GM20000 (cell line): ENCODE measurements at regions not wholly inside any gene's neighbourhood (a gene's known extent, or its start where the extent isn't known, plus 50 kb on each side); places are given as distances from the start of the nearest gene placed in this dataset.

ENCODE experiments used
- DNase-seq: peaks from one replicate; pipeline ENCODE4 v3.0.0; 2012; ENCODE audit warnings: low spot score
- CTCF ChIP-seq: IDR thresholded peaks from 2 replicates; pipeline ENCODE4 v1.5.1; 2012; ENCODE audit warnings: mild to moderate bottlenecking, control low read depth; ENCODE audit errors: extremely low read depth, missing control alignments

GRCh38 chr2:74740741-74741431 is 86.8 kb downstream of the SEMA4F start:
- DNase-seq, result no peak
- no peak for TF ChIP-seq CTCF

DNA sequence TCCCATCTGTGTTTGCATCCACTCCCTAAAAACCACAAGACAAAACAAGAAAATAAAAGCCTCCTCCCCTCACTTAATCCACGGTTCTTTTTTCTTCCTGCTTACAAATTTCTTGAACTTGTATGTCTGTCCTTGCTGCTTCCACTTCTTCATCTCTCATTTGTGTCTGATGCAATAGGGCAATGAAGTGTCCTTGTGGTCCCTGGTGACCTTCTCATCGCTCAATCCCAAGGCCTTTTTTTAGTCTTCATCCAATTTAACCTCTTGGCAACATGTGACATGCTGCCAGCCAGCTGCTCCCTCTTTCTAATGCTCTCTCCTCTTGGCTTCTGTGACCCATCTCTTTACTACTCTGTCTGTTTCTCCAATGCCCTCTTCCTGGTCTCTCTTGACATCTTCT is 87.6 kb downstream of the SEMA4F start:
- DNase-seq, result no peak
- no peak for TF ChIP-seq CTCF

GRCh38 chr2:74742471-74742870 is 88.4 kb downstream of the SEMA4F start:
- no peak for TF ChIP-seq CTCF
- no peak for DNase-seq

DNA sequence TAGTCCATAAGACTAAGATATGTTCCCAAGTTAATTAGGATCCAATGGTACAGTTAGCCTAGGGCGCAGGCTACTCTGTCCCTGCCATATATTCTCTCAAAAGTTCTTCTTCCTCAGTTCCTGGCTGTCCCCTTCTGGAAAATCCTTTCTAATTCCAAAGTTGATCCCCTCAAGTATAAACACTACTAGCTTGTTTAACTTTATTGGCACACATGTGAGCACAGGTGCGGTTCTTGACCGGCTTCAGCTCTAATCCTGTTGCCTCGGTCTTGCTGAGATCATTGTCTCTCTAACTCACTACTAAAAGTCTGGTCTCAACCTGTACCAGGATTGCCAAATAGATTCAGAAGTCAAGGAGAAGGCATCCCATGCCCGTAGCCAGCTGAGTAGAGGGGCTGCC is 89.0 kb downstream of the SEMA4F start:
- TF ChIP-seq CTCF, result no peak
- no peak for DNase-seq

DNA sequence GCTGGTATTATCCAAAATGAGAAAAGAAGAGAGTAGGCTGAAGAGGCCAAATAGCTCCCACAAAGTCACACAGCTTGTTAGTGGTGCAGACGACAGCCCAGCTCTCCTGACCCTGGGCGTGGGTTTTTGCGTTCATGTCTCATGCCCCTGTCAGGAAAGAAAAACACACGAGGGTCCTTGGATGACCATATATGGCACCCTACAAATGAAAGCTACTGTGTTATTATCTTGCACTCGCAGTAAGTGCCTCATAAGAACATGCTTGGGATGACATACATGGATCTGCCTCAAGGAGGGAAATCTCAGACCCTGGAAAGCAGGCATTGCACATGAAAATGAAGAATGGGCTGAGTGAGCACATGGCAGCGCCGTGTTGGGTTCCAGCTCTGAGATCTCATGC is 89.7 kb downstream of the SEMA4F start:
- TF ChIP-seq CTCF, result no peak

DNA sequence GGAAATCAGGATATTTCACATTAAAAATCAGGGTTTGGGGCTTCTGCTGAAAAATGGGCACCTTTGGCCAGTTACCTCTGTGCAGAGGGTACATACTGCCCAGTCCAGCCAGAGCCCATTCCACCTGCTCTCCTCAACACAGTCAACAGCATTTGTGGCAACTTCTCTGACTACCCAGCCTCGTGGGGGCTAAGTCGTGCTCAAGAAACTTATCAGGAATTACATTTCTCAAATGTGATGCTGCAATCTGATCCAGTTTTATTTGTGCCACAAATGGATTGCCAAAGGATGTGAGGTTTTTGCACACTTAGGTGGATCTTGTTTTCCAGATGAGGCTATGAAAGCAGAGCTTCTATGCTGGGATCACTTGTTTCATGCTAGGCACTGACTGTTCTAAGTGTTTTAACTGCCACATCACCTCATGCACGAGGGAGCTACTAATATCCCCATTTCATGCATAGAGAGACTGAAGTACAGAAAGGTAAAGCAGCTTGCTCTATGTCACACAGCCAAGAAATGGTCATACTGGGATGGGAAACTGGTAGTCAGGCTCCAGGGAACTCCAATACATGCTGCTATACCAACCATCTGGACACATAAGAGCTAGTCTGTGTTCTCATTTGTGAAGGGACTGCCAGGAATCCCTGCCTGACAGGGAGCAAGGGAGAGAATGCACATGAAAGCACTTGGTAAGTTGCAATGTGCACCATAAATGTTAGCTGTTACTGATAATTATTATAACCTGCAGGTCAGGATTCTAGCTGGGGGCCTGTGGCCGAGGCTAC is 89.0 kb upstream of the HK2 start:
- no peak for DNase-seq
- TF ChIP-seq CTCF, result no peak

More for the DNA sequence above, 89.7 kb downstream of the SEMA4F start:
- DNase-seq, result no peak

GRCh38 chr2:74745766-74746165 is 88.2 kb upstream of the HK2 start:
- DNase-seq, result no peak
- no peak for TF ChIP-seq CTCF
